ENCODE measurements at regions not wholly inside any gene's neighbourhood (a gene's known extent, or its start where the extent isn't known, plus 50 kb on each side); places are given as distances from the start of the nearest gene placed in this dataset.

DNA sequence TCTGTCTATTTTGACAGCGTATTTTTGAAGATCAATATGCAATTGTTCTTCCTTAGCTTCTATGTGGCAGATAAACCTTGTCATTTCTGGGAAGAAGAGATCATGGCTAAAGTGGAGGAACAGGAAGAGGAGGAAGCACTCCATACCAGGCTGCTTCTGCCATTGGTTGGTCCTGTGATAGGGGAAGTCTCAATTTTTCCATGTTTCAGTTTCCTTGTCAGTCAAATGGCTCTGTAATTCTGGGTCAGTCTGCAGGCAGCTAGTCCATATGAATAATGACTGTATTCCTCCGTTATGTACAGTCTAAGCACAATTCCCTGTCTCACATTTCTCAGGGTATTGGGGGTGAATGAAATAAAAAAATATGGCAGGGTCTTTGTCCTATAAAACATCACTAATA, 277.6 kb upstream of the CXCR4 start:
- CTCF ChIA-PET: no interaction called here

DNA sequence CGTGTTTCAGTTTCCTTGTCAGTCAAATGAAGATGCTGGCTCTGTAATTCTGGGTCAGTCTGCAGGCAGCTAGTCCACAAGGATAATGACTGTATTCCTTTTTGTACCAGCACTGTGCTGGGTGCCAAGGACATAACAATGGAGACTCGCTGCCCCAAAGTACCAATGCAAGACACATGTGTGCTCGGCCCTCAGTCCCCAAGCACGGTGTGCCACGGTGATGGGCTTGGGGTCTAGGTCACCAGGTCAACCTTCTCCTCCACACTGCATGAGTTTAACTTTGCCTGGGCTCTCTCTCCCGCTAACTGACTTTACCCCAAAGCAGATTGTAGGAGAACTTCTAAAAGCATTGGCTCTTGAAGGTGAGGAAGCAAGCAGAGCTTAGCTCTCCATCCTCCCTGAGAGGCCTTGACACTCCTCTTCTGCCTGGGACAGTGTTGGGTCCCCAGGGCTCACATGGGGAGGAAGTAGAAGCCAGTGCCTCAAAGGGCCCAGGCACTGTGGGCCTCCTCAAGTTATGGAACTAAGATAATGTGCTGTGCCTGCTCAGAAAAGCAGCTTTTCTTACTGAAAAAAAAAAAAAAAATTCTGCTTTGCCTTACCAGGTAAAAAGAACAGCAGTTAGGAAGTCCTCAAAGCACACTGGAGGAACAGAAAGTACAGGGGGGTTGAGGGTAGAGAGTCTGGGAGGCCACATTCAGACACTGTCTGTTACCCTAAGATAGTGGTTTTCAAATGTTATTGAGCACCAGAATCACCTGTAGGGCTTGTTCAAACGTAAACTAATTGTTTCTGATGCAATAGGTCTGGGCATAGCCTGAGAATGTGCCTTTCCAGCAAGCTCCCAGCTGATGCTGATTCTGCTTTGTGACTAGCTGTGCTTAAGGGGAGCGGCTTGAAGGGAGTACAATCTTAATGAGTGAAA, 276.4 kb upstream of the CXCR4 start:
- TF ChIP-seq, protein P1, sequence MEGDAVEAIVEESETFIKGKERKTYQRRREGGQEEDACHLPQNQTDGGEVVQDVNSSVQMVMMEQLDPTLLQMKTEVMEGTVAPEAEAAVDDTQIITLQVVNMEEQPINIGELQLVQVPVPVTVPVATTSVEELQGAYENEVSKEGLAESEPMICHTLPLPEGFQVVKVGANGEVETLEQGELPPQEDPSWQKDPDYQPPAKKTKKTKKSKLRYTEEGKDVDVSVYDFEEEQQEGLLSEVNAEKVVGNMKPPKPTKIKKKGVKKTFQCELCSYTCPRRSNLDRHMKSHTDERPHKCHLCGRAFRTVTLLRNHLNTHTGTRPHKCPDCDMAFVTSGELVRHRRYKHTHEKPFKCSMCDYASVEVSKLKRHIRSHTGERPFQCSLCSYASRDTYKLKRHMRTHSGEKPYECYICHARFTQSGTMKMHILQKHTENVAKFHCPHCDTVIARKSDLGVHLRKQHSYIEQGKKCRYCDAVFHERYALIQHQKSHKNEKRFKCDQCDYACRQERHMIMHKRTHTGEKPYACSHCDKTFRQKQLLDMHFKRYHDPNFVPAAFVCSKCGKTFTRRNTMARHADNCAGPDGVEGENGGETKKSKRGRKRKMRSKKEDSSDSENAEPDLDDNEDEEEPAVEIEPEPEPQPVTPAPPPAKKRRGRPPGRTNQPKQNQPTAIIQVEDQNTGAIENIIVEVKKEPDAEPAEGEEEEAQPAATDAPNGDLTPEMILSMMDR (IDR thresholded peaks at IDR 0.05; ENCODE audit: insufficient read depth, low read length, missing control alignments): no peak
- CTCF ChIA-PET: no interaction called here
- POLR2A ChIA-PET: no interaction called here
- no peak for DNase-seq (ENCODE audit: low read depth, low spot score)
- H3K4me3 ChIP-seq (ENCODE audit: low read depth, low read length): no peak overlapping the region

More for the DNA sequence above, 277.6 kb upstream of the CXCR4 start:
- no peak for DNase-seq (ENCODE audit: low read depth, low spot score)
- POLR2A ChIA-PET: no interaction called here
- TF ChIP-seq, protein P1 (IDR thresholded peaks at IDR 0.05; ENCODE audit: insufficient read depth, low read length, missing control alignments): no peak
- H3K4me3 ChIP-seq (ENCODE audit: low read depth, low read length): no peak overlapping the region

DNA sequence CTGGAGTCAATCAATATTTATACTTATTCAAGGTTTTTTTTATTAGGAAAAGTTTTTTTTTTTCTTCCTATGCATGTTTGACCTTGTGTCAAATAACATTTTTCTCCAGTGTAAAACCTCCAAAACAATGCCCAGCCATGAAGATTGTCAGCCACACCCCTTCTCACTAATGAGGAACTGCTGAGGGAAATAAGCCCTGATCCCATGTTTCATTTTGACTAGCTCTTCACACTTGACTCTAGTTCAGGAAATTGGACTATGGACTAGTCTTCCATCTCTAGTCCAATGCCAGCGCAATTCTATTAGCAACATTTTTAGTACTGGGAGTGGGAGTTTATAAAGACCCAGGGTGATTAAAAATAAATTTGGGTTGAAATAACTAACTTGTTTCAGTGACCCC, 275.6 kb upstream of the CXCR4 start:
- no peak for DNase-seq (ENCODE audit: low read depth, low spot score)
- ChIA-PET CTCF (no interaction called here), POLR2A (no interaction called here)
- TF ChIP-seq, protein P1 (IDR thresholded peaks at IDR 0.05; ENCODE audit: insufficient read depth, low read length, missing control alignments): no peak
- H3K4me3 ChIP-seq (ENCODE audit: low read depth, low read length): no peak overlapping the region

DNA sequence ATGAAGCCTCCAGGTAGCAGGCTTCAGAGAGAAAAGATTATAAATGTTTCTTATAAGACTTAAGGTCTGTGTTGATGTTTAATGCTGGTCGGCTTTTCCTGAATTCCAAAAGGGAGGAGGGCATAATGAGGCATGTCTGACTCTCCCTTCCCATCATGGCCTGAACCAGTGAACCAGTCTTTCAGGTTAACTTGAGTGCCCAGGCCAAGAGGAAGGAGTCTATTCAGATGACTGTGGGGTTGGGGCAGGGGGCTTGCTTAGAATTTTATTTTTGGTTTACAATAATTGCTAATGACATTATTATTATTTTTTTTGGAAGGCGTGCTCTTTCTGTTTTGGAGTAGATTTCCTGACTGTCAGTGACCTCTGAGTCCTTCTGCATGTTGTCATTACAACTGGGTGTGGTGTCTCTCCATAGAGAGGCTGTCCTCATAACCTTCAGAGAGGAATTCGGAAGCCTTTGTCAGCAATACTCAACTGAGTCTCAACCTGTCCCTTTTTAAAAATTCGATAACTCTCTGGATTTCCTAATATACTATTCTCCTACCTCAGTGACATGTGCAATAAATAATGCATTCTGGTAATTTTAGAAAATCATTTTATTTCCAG, 275.1 kb upstream of the CXCR4 start:
- POLR2A ChIA-PET: no interaction called here
- no peak overlapping the region for H3K4me3 ChIP-seq (ENCODE audit: low read depth, low read length)
- no peak for DNase-seq (ENCODE audit: low read depth, low spot score)
- CTCF ChIA-PET: no interaction called here
- TF ChIP-seq, protein P1 (IDR thresholded peaks at IDR 0.05; ENCODE audit: insufficient read depth, low read length, missing control alignments): no peak

DNA sequence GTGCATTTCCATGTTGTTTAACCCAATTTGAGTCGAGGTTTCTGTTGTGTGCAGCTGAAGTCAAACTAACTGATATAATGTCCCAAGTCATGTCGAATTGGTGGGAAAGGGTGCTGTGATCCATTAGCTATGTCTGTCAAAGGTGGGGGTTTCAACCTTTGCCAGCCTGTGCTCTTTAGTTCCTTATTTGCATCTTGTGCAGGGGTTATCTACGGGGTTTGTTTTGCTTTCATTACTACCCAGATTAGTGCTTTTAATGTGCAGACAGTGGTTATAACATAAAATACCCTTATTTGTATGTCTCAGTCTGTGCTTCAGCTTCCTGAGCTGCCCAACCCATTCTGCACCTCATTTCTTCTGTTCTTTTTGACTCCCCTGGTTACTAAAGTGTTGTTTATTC, 271.9 kb upstream of the CXCR4 start:
- TF ChIP-seq, protein P1 (IDR thresholded peaks at IDR 0.05; ENCODE audit: insufficient read depth, low read length, missing control alignments): no peak
- H3K4me3 ChIP-seq (ENCODE audit: low read depth, low read length): no peak overlapping the region
- DNase-seq (ENCODE audit: low read depth, low spot score): no peak
- CTCF ChIA-PET: no interaction called here
- POLR2A ChIA-PET: no interaction called here

DNA sequence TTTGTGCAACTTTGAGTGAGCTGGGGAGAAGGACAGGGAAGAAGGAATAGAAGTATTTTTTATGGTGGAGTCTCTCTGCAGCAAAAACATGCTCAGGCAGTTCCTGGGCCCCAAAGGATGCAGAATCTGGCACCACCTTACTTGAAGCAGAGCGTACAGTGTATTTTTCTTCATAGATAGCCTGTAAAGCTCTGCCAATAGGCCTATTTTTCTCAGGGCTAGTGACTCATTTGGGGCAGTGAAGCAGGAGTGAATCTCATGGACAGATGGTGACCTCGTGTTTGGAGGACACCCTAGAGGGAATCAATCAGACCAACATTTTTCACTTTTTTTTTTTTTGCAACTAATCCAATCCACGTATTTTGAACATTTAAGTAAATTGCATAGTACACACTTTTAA, 268.1 kb upstream of the CXCR4 start:
- no peak overlapping the region for H3K4me3 ChIP-seq (ENCODE audit: low read depth, low read length)
- no peak for DNase-seq (ENCODE audit: low read depth, low spot score)
- POLR2A ChIA-PET: no interaction called here
- CTCF ChIA-PET: interaction anchor here (0.9 to 9.9 kb wide), 2 partner anchors 36 to 471 kb away, joined by 3 to 83 read pairs; no protein-coding TSS in a partner anchor
- TF ChIP-seq, protein P1 (IDR thresholded peaks at IDR 0.05; ENCODE audit: insufficient read depth, low read length, missing control alignments): no peak
